SK-MEL-5 (cell line): ENCODE measurements at regions not wholly inside any gene's neighbourhood (a gene's known extent, or its start where the extent isn't known, plus 50 kb on each side); places are given as distances from the start of the nearest gene placed in this dataset.
A peak's percentile ranks its signal among the peaks of the same experiment; 100 is the strongest.

Source experiments
- DNase-seq: peaks from one replicate; pipeline ENCODE4 v3.0.0-alpha.2; 2016; ENCODE audit warnings: low read depth, low spot score
- in situ Hi-C: cut with HindIII; loops from 2 replicates; pipeline ENCODE4 v1.10.0; 2016; ENCODE audit warnings: low sequenced_read_pairs, high pct_unique_total_duplicates, low pct_unique_long_range_greater_than_20kb

- DNase-seq, result no peak
Measured at GRCh38 chr2:111629983-111630382, 254.0 kb downstream of the ANAPC1 start.

GRCh38 chr2:111632661-111633060 is 251.3 kb downstream of the ANAPC1 start:
- DNase-seq, result no peak
- in situ Hi-C loops, result no loop called here

More at GRCh38 chr2:111629983-111630382, 254.0 kb downstream of the ANAPC1 start:
- in situ Hi-C loops, result no loop called here

GRCh38 chr2:111633189-111633588 is 250.8 kb downstream of the ANAPC1 start:
- DNase-seq, result no peak
- in situ Hi-C loops, result no loop called here

- no peak for DNase-seq
- in situ Hi-C loops, result no loop called here
Measured at GRCh38 chr2:111633643-111634042, 250.3 kb downstream of the ANAPC1 start.

- in situ Hi-C loops, result no loop called here
Measured at GRCh38 chr2:111634050-111634794, 249.8 kb downstream of the ANAPC1 start.

GRCh38 chr2:111634995-111635538 is 248.9 kb downstream of the ANAPC1 start:
- DNase-seq, result no peak
- in situ Hi-C loops, result no loop called here

More at GRCh38 chr2:111634050-111634794, 249.8 kb downstream of the ANAPC1 start:
- DNase-seq, result peak; percentile 4

GRCh38 chr2:111636905-111637304 is 247.1 kb downstream of the ANAPC1 start:
- no peak for DNase-seq
- in situ Hi-C loops, result no loop called here

GRCh38 chr2:111638274-111638877 is 245.6 kb downstream of the ANAPC1 start:
- in situ Hi-C loops, result no loop called here
- DNase-seq, result no peak

GRCh38 chr2:111640480-111640879 is 243.5 kb downstream of the ANAPC1 start:
- in situ Hi-C loops, result no loop called here
- no peak for DNase-seq

GRCh38 chr2:111642586-111643327 is 241.2 kb downstream of the ANAPC1 start:
- in situ Hi-C loops, result no loop called here

GRCh38 chr2:111643759-111644158 is 240.2 kb downstream of the ANAPC1 start:
- in situ Hi-C loops, result no loop called here
- no peak for DNase-seq

More at GRCh38 chr2:111642586-111643327, 241.2 kb downstream of the ANAPC1 start:
- DNase-seq, result no peak

- no peak for DNase-seq
- in situ Hi-C loops, result no loop called here
Measured at GRCh38 chr2:111647359-111647758, 236.6 kb downstream of the ANAPC1 start.

GRCh38 chr2:111652038-111652437 is 232.0 kb downstream of the ANAPC1 start:
- DNase-seq, result no peak
- in situ Hi-C loops, result no loop called here

- no peak for DNase-seq
- in situ Hi-C loops, result no loop called here
Measured at GRCh38 chr2:111652681-111653080, 231.3 kb downstream of the ANAPC1 start.

GRCh38 chr2:111653103-111653624 is 230.8 kb downstream of the ANAPC1 start:
- DNase-seq, result no peak
- in situ Hi-C loops, result no loop called here

GRCh38 chr2:111653913-111654312 is 230.1 kb downstream of the ANAPC1 start:
- in situ Hi-C loops, result no loop called here

GRCh38 chr2:111654829-111655228 is 229.2 kb downstream of the ANAPC1 start:
- in situ Hi-C loops, result no loop called here

More at GRCh38 chr2:111653913-111654312, 230.1 kb downstream of the ANAPC1 start:
- DNase-seq, result no peak

GRCh38 chr2:111656436-111656835 is 227.6 kb downstream of the ANAPC1 start:
- in situ Hi-C loops, result no loop called here
- no peak for DNase-seq

More at GRCh38 chr2:111654829-111655228, 229.2 kb downstream of the ANAPC1 start:
- no peak for DNase-seq
